ENCODE measurements at regions not wholly inside any gene's neighbourhood (a gene's known extent, or its start where the extent isn't known, plus 50 kb on each side); places are given as distances from the start of the nearest gene placed in this dataset.

DNA sequence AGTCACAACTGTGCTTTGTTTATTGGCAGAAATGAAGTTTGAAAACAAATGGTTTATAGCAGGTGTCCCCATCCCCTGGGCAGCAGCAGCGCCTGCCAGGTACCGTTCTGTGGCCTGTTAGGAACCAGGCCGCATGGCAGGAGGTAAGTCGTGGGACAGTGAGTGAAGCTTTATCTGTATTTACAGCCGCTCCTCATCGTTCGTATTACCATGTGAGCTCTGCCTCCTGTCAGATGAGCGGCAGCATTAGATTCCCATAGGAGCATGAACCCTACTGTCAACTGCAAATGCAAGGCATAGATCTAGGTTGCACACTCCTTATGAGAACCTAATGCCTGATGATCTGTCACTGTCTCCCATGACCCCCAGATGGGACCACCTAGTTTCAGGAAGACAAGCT is 63.4 kb upstream of the SOD1 start:
- no peaks in the 10 kb centered on the region for H3K9me3 ChIP-seq (ENCODE audit: control insufficient read depth, insufficient read depth, low read length)
- no peaks in the 10 kb centered on the region for H3K9me2 ChIP-seq (replicated peaks; ENCODE audit: control insufficient read depth, low read length)
- H3K27ac ChIP-seq (ENCODE audit: low read depth, low read length), result no peak overlapping the region
- no peaks in the 10 kb centered on the region for H3K27me3 ChIP-seq (ENCODE audit: control insufficient read depth, low read length)
- no peaks in the 10 kb centered on the region for H3K4me1 ChIP-seq (ENCODE audit: control insufficient read depth, low read length)
- H3K4me2 ChIP-seq (ENCODE audit: low read length), result no peak overlapping the region
- H3K36me3 ChIP-seq (ENCODE audit: control insufficient read depth, low read length), result no peaks in the 10 kb centered on the region
- no peaks in the 10 kb centered on the region for H3F3A ChIP-seq (ENCODE audit: control insufficient read depth, insufficient read depth)
- H4K20me1 ChIP-seq (ENCODE audit: control insufficient read depth, insufficient read depth, low read depth, low read length), result no peaks in the 10 kb centered on the region
- TF ChIP-seq EZH2phosphoT487 (IDR thresholded peaks at IDR 0.05; ENCODE audit: borderline replicate concordance, low read length), result no peak
- no peak overlapping the region for H3K4me3 ChIP-seq (ENCODE audit: low read length)
- no peaks in the 10 kb centered on the region for H3K79me2 ChIP-seq (ENCODE audit: control insufficient read depth, low read length)

DNA sequence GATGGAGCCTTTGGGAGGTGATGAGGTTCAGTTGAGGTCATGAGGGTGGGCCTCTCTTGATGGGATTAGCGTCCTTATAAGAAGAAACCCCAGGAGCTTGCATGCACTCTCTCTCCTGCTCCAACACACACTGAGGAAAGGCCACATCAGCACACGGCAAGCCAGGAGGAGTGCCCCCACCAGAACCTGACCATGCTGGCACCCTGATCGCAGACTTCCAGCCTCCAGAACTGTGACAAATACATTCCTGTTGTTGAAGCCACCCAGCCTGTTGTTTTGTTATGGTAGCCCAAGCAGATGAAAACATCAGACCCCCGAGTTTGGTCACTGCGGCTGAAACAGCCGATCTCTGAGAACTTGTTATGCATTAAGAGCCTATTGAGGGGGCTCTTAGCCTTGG is 64.8 kb upstream of the SOD1 start:
- no peaks in the 10 kb centered on the region for H3K9me2 ChIP-seq (replicated peaks; ENCODE audit: control insufficient read depth, low read length)
- TF ChIP-seq, protein P1, sequence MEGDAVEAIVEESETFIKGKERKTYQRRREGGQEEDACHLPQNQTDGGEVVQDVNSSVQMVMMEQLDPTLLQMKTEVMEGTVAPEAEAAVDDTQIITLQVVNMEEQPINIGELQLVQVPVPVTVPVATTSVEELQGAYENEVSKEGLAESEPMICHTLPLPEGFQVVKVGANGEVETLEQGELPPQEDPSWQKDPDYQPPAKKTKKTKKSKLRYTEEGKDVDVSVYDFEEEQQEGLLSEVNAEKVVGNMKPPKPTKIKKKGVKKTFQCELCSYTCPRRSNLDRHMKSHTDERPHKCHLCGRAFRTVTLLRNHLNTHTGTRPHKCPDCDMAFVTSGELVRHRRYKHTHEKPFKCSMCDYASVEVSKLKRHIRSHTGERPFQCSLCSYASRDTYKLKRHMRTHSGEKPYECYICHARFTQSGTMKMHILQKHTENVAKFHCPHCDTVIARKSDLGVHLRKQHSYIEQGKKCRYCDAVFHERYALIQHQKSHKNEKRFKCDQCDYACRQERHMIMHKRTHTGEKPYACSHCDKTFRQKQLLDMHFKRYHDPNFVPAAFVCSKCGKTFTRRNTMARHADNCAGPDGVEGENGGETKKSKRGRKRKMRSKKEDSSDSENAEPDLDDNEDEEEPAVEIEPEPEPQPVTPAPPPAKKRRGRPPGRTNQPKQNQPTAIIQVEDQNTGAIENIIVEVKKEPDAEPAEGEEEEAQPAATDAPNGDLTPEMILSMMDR (IDR thresholded peaks at IDR 0.05; ENCODE audit: low read depth, low read length, poor library complexity, severe bottlenecking), result no peak
- no peak for TF ChIP-seq EZH2phosphoT487 (IDR thresholded peaks at IDR 0.05; ENCODE audit: borderline replicate concordance, low read length)
- H3K4me3 ChIP-seq (ENCODE audit: low read length), result no peak overlapping the region
- no peaks in the 10 kb centered on the region for H3K27me3 ChIP-seq (ENCODE audit: control insufficient read depth, low read length)
- H3K4me2 ChIP-seq (ENCODE audit: low read length), result no peak overlapping the region
- no peaks in the 10 kb centered on the region for H3K36me3 ChIP-seq (ENCODE audit: control insufficient read depth, low read length)
- H3K4me1 ChIP-seq (ENCODE audit: control insufficient read depth, low read length), result no peaks in the 10 kb centered on the region
- no peaks in the 10 kb centered on the region for H3F3A ChIP-seq (ENCODE audit: control insufficient read depth, insufficient read depth)
- no peaks in the 10 kb centered on the region for H4K20me1 ChIP-seq (ENCODE audit: control insufficient read depth, insufficient read depth, low read depth, low read length)
- H3K9me3 ChIP-seq (ENCODE audit: control insufficient read depth, insufficient read depth, low read length), result no peaks in the 10 kb centered on the region
- H3K79me2 ChIP-seq (ENCODE audit: control insufficient read depth, low read length), result no peaks in the 10 kb centered on the region
- H3K27ac ChIP-seq (ENCODE audit: low read depth, low read length), result no peak overlapping the region

DNA sequence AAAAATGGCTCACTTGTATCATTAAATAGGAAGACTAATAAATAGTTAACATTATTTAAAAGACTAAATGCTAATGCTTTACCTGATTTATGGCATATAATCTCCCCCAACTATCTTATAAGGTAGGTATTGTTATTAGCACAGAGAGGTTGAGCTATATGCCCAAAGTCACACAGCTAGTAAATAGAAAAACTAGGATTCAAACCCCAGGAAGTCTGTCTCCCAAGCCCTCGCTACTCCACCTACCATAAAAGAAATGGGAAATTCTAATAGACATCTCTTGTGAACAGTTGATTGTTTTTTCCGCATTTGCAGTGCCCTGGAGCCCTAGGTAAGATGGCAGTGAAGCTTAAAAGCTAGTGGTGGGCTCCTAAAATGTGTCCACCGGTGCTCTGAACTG is 65.2 kb upstream of the SOD1 start:
- Histone ChIP-seq H4K20me1 (ENCODE audit: control insufficient read depth, insufficient read depth, low read depth, low read length) (no peaks in the 10 kb centered on the region), H3K36me3 (ENCODE audit: control insufficient read depth, low read length) (no peaks in the 10 kb centered on the region), H3K79me2 (ENCODE audit: control insufficient read depth, low read length) (no peaks in the 10 kb centered on the region), H3K9me2 (replicated peaks; ENCODE audit: control insufficient read depth, low read length) (no peaks in the 10 kb centered on the region), H3K9me3 (ENCODE audit: control insufficient read depth, insufficient read depth, low read length) (no peaks in the 10 kb centered on the region), H3K4me2 (ENCODE audit: low read length) (no peak overlapping the region), H3F3A (ENCODE audit: control insufficient read depth, insufficient read depth) (no peaks in the 10 kb centered on the region), H3K27ac (ENCODE audit: low read depth, low read length) (no peak overlapping the region), H3K27me3 (ENCODE audit: control insufficient read depth, low read length) (no peaks in the 10 kb centered on the region), H3K4me3 (ENCODE audit: low read length) (no peak overlapping the region), H3K4me1 (ENCODE audit: control insufficient read depth, low read length) (no peaks in the 10 kb centered on the region)
- TF ChIP-seq, protein P1 (IDR thresholded peaks at IDR 0.05; ENCODE audit: low read depth, low read length, poor library complexity, severe bottlenecking), result no peak

GRCh38 chr21:31592963-31593560 is 66.4 kb upstream of the SOD1 start:
- H3K36me3 ChIP-seq (ENCODE audit: control insufficient read depth, low read length), result no peaks in the 10 kb centered on the region
- no peak overlapping the region for H3K4me2 ChIP-seq (ENCODE audit: low read length)
- H3F3A ChIP-seq (ENCODE audit: control insufficient read depth, insufficient read depth), result no peaks in the 10 kb centered on the region
- no peak overlapping the region for H3K4me3 ChIP-seq (ENCODE audit: low read length)
- no peaks in the 10 kb centered on the region for H3K4me1 ChIP-seq (ENCODE audit: control insufficient read depth, low read length)
- H3K27me3 ChIP-seq (ENCODE audit: control insufficient read depth, low read length), result no peaks in the 10 kb centered on the region
- no peaks in the 10 kb centered on the region for H3K9me2 ChIP-seq (replicated peaks; ENCODE audit: control insufficient read depth, low read length)
- no peaks in the 10 kb centered on the region for H3K79me2 ChIP-seq (ENCODE audit: control insufficient read depth, low read length)
- H3K9me3 ChIP-seq (ENCODE audit: control insufficient read depth, insufficient read depth, low read length), result no peaks in the 10 kb centered on the region
- no peaks in the 10 kb centered on the region for H4K20me1 ChIP-seq (ENCODE audit: control insufficient read depth, insufficient read depth, low read depth, low read length)
- no peak overlapping the region for H3K27ac ChIP-seq (ENCODE audit: low read depth, low read length)
- TF ChIP-seq, protein P1 (IDR thresholded peaks at IDR 0.05; ENCODE audit: low read depth, low read length, poor library complexity, severe bottlenecking), result no peak
- TF ChIP-seq EZH2phosphoT487 (IDR thresholded peaks at IDR 0.05; ENCODE audit: borderline replicate concordance, low read length), result no peak
